LNCaP clone FGC (cell line): ENCODE measurements at regions not wholly inside any gene's neighbourhood (a gene's known extent, or its start where the extent isn't known, plus 50 kb on each side); places are given as distances from the start of the nearest gene placed in this dataset.
A peak's percentile ranks its signal among the peaks of the same experiment; 100 is the strongest.

Source experiments
- DNase-seq: peaks from one replicate; pipeline ENCODE4 v3.0.0-alpha.2; 2011; ENCODE audit warnings: low read depth
- H3K4me3 ChIP-seq: 2 replicates; pipeline ENCODE4 v1.5.1; 2011; ENCODE audit warnings: mild to moderate bottlenecking, low read depth, low read length, control low read depth
- TF ChIP-seq, protein P1 (sequence below): IDR thresholded peaks from 2 replicates; pipeline ENCODE4 v1.5.1; 2012; ENCODE audit warnings: mild to moderate bottlenecking; ENCODE audit not compliant: control insufficient read depth, insufficient read depth; ENCODE audit errors: extremely low read depth

DNA sequence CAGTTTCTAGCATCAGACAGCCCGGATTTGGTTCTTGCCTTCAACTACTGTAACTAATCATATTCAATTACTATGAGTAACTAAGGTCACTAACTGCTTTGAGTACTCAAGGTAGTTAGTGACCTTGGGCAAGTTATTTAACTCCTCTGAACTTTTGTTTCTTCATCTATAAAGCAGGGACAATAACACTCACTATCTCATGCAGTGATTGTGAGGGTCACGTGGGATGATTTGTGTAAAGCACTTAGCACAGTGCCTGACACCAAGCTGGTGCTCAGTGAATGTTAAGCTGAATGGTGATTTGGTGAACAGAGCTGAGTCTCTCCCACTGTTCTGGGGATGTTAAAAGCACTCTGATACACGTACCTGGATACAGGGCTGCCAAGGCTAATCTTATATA, 171.3 kb upstream of the PLXNC1 start:
- H3K4me3 ChIP-seq, result no peak overlapping the region
- TF ChIP-seq, protein P1, sequence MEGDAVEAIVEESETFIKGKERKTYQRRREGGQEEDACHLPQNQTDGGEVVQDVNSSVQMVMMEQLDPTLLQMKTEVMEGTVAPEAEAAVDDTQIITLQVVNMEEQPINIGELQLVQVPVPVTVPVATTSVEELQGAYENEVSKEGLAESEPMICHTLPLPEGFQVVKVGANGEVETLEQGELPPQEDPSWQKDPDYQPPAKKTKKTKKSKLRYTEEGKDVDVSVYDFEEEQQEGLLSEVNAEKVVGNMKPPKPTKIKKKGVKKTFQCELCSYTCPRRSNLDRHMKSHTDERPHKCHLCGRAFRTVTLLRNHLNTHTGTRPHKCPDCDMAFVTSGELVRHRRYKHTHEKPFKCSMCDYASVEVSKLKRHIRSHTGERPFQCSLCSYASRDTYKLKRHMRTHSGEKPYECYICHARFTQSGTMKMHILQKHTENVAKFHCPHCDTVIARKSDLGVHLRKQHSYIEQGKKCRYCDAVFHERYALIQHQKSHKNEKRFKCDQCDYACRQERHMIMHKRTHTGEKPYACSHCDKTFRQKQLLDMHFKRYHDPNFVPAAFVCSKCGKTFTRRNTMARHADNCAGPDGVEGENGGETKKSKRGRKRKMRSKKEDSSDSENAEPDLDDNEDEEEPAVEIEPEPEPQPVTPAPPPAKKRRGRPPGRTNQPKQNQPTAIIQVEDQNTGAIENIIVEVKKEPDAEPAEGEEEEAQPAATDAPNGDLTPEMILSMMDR, result no peak
- no peak for DNase-seq

DNA sequence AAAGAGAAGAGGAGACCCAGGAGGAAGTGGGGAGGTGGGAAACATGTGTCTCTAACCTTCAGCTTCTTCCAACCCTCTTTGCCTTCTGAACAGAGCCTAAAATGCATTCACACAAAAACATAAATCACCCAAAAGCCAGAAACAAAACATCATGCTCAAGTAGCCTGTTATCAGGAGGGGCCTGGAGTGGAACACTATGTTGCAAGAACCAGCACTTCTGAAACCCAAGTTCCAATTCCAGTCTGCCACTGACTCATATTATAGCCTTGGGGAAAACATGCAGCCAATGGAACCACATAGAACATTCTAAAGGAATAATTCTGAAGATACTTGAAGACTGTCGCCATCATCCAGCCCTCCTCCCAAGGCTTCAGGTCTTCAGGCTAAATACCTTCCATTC, 169.8 kb upstream of the PLXNC1 start:
- H3K4me3 ChIP-seq, result no peak overlapping the region
- TF ChIP-seq, protein P1, result no peak
- DNase-seq, result no peak

DNA sequence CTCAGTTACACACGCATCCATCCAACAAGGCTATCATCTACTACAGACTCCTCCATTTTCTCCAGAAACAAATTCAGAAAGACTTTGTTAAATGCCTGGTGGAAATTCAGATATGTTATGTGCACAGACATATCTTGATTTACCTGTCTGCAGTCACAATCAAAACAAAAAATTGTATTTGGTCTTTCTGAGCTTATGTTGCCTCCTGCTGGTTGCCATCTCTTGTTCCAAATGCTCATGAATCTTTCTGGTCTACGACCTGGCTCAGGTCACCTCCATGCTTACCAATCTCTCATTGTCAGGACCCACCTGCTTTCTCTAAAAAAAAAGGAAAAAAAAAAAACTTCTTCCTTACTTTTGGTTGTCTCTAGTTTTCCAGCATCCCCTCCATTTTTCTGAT, 169.2 kb upstream of the PLXNC1 start:
- TF ChIP-seq, protein P1, result peak; percentile 65
- peak; percentile 57 for DNase-seq

DNA sequence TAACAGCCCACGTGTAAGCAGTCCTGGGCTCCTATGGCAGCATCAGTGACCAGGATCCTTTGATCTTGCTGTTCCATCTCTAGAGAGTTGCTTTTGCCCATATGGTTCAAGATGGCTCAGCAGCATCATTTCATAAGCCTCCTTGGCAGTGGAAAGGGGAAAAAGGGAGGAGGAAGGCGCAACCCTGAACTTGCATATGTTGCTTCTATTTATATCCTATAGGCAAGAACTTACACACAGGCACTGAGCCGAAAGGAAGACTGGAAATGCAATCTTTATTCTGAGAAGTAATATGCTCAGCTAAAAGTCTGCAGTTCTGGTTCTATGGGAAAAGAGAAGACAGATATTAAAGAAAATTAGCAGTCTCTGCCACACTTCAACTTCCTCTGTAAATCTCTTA, 167.7 kb upstream of the PLXNC1 start:
- DNase-seq, result no peak
- no peak overlapping the region for H3K4me3 ChIP-seq
- TF ChIP-seq, protein P1, result no peak

More for the DNA sequence above, 169.2 kb upstream of the PLXNC1 start:
- H3K4me3 ChIP-seq, result no peak overlapping the region

DNA sequence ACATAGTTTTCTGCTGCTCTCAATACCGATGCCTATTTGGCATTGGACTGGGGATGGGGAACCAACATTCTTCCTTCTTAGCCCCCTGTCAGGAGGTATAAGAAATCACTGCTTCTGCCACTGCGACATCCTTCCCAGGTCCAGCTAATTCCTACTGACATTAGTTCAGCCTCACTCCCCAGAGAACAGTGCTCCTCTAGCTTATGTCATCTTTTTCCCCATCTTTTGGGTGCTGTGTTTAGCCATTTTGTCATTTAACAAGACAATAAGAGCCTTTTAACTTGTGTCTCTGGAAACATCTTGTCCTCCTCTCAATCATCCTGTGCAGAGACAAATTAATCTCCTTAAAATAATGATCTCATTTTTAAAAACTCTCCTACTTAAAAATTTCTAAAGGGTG, 167.0 kb upstream of the PLXNC1 start:
- TF ChIP-seq, protein P1, result no peak
- no peak for DNase-seq
- H3K4me3 ChIP-seq, result no peak overlapping the region

DNA sequence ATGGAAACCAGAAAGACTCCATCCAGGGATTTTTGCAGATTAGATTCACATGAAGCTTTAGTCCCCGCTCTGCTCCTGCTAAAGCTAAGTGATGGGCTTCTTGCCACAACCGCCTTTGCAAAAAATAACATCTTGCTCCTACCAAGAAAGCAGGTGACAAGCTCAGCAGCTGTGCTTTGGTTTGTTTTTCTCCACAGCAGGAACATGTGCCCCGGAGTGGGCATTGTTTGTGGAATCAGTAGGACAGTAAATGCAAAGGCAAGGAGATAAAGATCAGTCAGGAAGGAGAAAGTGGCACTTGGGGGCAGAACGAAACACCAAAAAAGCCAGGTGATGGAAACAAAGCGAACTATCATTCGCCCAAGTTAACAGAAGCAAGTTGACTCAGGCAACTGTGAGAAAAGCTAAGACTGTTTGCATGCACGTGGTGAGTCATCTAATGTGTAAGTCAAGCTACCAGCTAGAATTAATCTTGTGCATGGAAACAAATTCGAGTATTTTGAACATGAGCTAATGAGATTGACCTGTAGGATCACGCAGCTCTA, 165.5 kb upstream of the PLXNC1 start:
- no peak overlapping the region for H3K4me3 ChIP-seq
- DNase-seq, result no peak
- TF ChIP-seq, protein P1, result no peak

DNA sequence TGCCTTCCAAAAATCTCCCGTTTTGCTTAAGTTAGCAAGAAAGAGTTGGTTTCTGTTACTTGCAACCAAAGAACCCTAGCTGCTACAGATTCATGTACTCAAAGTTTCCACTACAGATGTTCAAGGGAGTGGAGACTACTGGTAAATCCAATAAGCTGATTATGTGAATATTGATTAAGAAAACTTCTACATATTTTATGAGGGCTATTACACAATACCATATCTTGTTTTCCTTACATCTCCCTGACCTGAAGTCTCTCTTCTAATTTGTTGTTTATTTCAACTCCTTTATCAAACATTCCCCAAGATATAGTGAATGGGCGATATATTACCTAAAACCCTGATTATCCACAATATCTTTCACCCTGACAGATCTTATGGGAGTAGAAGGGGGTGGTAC, 164.4 kb upstream of the PLXNC1 start:
- no peak for DNase-seq
- TF ChIP-seq, protein P1, result no peak
- H3K4me3 ChIP-seq, result no peak overlapping the region
